ENCODE measurements at regions not wholly inside any gene's neighbourhood (a gene's known extent, or its start where the extent isn't known, plus 50 kb on each side); places are given as distances from the start of the nearest gene placed in this dataset.

DNA sequence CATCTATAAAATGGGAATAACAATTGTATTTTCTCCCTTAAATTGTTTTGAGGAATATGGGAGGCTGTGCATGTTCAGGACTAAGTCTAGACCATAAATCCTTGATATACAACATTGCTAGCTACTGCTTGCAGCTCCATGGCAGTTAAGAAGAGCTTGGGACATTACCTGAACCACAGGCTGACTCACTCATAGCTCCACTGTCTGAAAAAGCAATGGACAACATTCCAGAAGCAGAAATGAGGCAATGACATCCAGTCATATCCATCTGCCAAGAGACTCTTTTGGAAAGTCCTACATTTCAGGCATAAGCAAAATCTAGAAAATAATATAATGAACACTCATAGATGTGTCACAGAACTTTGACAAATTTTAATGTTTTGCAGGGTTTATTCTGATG lies 167.3 kb upstream of the LEF1 start:
- DNase-seq = no peak
- TF ChIP-seq CTCF (IDR thresholded peaks at IDR 0.05) = no peak
- intact Hi-C loops (cut with micrococcal nuclease) = no loop called here
- Histone ChIP-seq H3K4me2 (replicated peaks; ENCODE audit: extremely low read depth, low read length, poor library complexity, severe bottlenecking) (no peak overlapping the region), H3K9ac (ENCODE audit: insufficient read depth, low read length, poor library complexity, severe bottlenecking) (no peak overlapping the region), H3K36me3 (replicated peaks in 1 of 2; ENCODE audit: control insufficient read depth in 1 of 2, insufficient read depth in 2 of 2, low read length in 2 of 2) (no peaks in the 10 kb centered on the region), H3K4me3 (replicated peaks in 1 of 3; ENCODE audit: low read depth in 2 of 3, low read length in 3 of 3) (no peak overlapping the region), H3K79me2 (ENCODE audit: insufficient read depth, low read length) (no peaks in the 10 kb centered on the region), H2AFZ (ENCODE audit: insufficient read depth, low read depth, low read length, poor library complexity, severe bottlenecking) (no peak overlapping the region), H4K20me1 (ENCODE audit: insufficient read depth, low read length) (no peaks in the 10 kb centered on the region), H3K9me3 (replicated peaks in 1 of 2; ENCODE audit: control insufficient read depth in 1 of 2, insufficient read depth in 1 of 2, low read length in 2 of 2) (no peaks in the 10 kb centered on the region), H3K27ac (ENCODE audit: low read depth in 1 of 2, low read length in 2 of 2) (no peak overlapping the region), H3K4me1 (ENCODE audit: control insufficient read depth in 1 of 2, insufficient read depth in 2 of 2, low read length in 2 of 2) (no peaks in the 10 kb centered on the region), H3K27me3 (ENCODE audit: control insufficient read depth in 2 of 2, insufficient read depth in 2 of 2, low read length in 2 of 2) (no peaks in the 10 kb centered on the region)
- H3K27me3 Mint-ChIP-seq (ENCODE audit: low read depth in 3 of 3) = peaks cover 0 to 5% (median 3%) of the 10 kb centered on the region in 3 donors
- H3K4me3 Mint-ChIP-seq = no peak overlapping the region
- no peak overlapping the region for H3K27ac Mint-ChIP-seq
- no peaks in the 10 kb centered on the region for H3K9me3 Mint-ChIP-seq
- H3K4me1 Mint-ChIP-seq = no peaks in the 10 kb centered on the region
- no peaks in the 10 kb centered on the region for H3K36me3 Mint-ChIP-seq

- WGBS (ENCODE audit: insufficient coverage) = 100% methylated on average over 1 of the region's 7 CpGs
- no peaks in the 10 kb centered on the region for H3K36me3 ChIP-seq (replicated peaks in 1 of 2; ENCODE audit: control insufficient read depth in 1 of 2, insufficient read depth in 2 of 2, low read length in 2 of 2)
Observed at GRCh38 chr4:108335081-108335480, 166.3 kb upstream of the LEF1 start.

More at GRCh38 chr4:108335081-108335480, 166.3 kb upstream of the LEF1 start:
- H3K79me2 ChIP-seq (ENCODE audit: insufficient read depth, low read length) = no peaks in the 10 kb centered on the region
- no peak overlapping the region for H3K27ac ChIP-seq (ENCODE audit: low read depth in 1 of 2, low read length in 2 of 2)
- intact Hi-C loops (cut with micrococcal nuclease) = no loop called here
- H3K9me3 ChIP-seq (replicated peaks in 1 of 2; ENCODE audit: control insufficient read depth in 1 of 2, insufficient read depth in 1 of 2, low read length in 2 of 2) = no peaks in the 10 kb centered on the region
- no peaks in the 10 kb centered on the region for H4K20me1 ChIP-seq (ENCODE audit: insufficient read depth, low read length)
- H3K4me2 ChIP-seq (replicated peaks; ENCODE audit: extremely low read depth, low read length, poor library complexity, severe bottlenecking) = no peak overlapping the region
- Mint-ChIP-seq H3K27ac (no peak overlapping the region), H3K9me3 (no peaks in the 10 kb centered on the region), H3K4me1 (no peaks in the 10 kb centered on the region), H3K27me3 (ENCODE audit: low read depth in 3 of 3) (peaks cover 0 to 3% (median 3%) of the 10 kb centered on the region in 3 donors), H3K36me3 (no peaks in the 10 kb centered on the region), H3K4me3 (no peak overlapping the region)
- H2AFZ ChIP-seq (ENCODE audit: insufficient read depth, low read depth, low read length, poor library complexity, severe bottlenecking) = no peak overlapping the region
- H3K4me3 ChIP-seq (replicated peaks in 1 of 3; ENCODE audit: low read depth in 2 of 3, low read length in 3 of 3) = no peak overlapping the region
- no peaks in the 10 kb centered on the region for H3K27me3 ChIP-seq (ENCODE audit: control insufficient read depth in 2 of 2, insufficient read depth in 2 of 2, low read length in 2 of 2)
- no peaks in the 10 kb centered on the region for H3K4me1 ChIP-seq (ENCODE audit: control insufficient read depth in 1 of 2, insufficient read depth in 2 of 2, low read length in 2 of 2)
- no peak for TF ChIP-seq CTCF (IDR thresholded peaks at IDR 0.05)
- H3K9ac ChIP-seq (ENCODE audit: insufficient read depth, low read length, poor library complexity, severe bottlenecking) = no peak overlapping the region
- DNase-seq = no peak
